Activated CD8-positive, alpha-beta T cell treated with anti-CD3 and anti-CD28 coated beads, Interleukin-2, amount 10 ng/mL, durations not matched to agents 7 days and 5 days (primary cell): ENCODE measurements at regions not wholly inside any gene's neighbourhood (a gene's known extent, or its start where the extent isn't known, plus 50 kb on each side); places are given as distances from the start of the nearest gene placed in this dataset.

Experiments
- ATAC-seq: fragments of 150-1000 bp; cut with Tn5 transposase; one replicate; pipeline ENCODE4 v1.10.0; 2021; ENCODE audit warnings: moderate library complexity
- CTCF ChIA-PET: fragments of 350-600 bp; sonication (Branson Sonifier 250); formaldehyde crosslinking; loops from one replicate; lab custom pipeline; 2021; ENCODE audit warnings: antibody characterized with exemption; lab: Charles Lee
- POLR2A ChIA-PET: fragments of 350-600 bp; sonication (Branson Sonifier 250); formaldehyde crosslinking; loops from one replicate; lab custom pipeline; 2021; ENCODE audit warnings: antibody characterized with exemption; lab: Charles Lee
- DNase-seq: peaks from one replicate; pipeline ENCODE4 v3.0.0-alpha.2; 2020
- H3K27ac Mint-ChIP-seq: one replicate; pipeline ENCODE4 v1.8.0; 2021; ENCODE audit warnings: mild to moderate bottlenecking, mixed read lengths
- H3K27me3 Mint-ChIP-seq: one replicate; pipeline ENCODE4 v1.8.0; 2021; ENCODE audit warnings: low read depth, mixed read lengths
- H3K36me3 Mint-ChIP-seq: one replicate; pipeline ENCODE4 v1.8.0; 2021; ENCODE audit warnings: low read depth, mixed read lengths
- H3K4me1 Mint-ChIP-seq: one replicate; pipeline ENCODE4 v1.8.0; 2021; ENCODE audit warnings: low read depth, mixed read lengths
- H3K4me3 Mint-ChIP-seq: one replicate; pipeline ENCODE4 v1.8.0; 2021; ENCODE audit warnings: mild to moderate bottlenecking, mixed read lengths
- H3K9me3 Mint-ChIP-seq: one replicate; pipeline ENCODE4 v1.8.0; 2022; ENCODE audit warnings: mixed read lengths; ENCODE audit not compliant: insufficient read depth

DNA sequence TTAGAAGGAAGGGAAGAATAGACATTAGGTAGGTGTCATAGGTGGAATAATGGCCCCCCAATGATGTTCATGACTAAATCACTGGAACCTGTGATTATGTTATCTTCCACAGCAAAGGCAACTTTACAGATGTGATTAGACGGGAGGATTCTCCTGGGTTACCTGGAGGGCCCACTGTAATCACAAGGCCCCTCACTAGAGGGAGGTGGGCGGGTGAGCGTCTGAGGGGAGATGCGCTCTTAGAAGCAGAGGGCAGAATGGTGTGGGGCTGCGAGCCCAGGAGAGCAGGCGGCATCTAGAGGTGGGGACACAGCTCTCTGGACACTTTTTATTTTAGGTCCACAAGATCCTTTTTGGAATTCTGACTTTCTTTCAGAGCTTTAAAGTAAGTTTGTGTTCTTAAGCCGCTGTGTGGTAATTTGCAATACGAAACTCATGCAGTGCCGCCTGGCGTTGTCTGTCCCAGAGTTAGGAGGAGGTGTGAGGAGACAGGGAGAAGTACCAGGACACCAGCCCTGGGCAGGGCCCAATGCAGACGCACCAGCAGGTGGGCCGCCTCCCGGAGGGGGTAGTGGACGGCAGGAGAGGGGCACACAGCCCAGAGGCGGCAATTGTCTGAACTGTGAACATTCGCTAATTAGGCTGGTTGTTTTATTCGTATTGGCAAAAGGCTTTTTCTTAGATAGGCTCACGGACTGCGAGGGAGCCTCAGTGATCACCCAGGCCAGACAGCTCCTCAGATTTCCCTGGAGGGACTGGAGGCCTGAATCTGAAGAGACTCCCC lies 51.1 kb upstream of the FANCC start:
- H3K27me3 Mint-ChIP-seq: peaks cover 41% of the 10 kb centered on the region
- POLR2A ChIA-PET: no interaction called here
- no peak overlapping the region for H3K4me3 Mint-ChIP-seq
- no peaks in the 10 kb centered on the region for H3K36me3 Mint-ChIP-seq
- DNase-seq (no peak), ATAC-seq (no peak)
- no peak overlapping the region for H3K27ac Mint-ChIP-seq
- no peaks in the 10 kb centered on the region for H3K4me1 Mint-ChIP-seq
- CTCF ChIA-PET: no interaction called here
- no peaks in the 10 kb centered on the region for H3K9me3 Mint-ChIP-seq
